CD14-positive monocyte (primary cell): ENCODE measurements at regions not wholly inside any gene's neighbourhood (a gene's known extent, or its start where the extent isn't known, plus 50 kb on each side); places are given as distances from the start of the nearest gene placed in this dataset.

Experiments
- DNase-seq, 3 donors: peaks; one replicate each; pipeline ENCODE4 v3.0.0-alpha.2; 2011 to 2022
- H2AFZ ChIP-seq: 2 replicates; pipeline ENCODE4 v1.6.0; 2012; ENCODE audit warnings: mild to moderate bottlenecking, low read depth, low read length, inconsistent platforms; ENCODE audit not compliant: insufficient read depth, poor library complexity, severe bottlenecking
- H3K27ac ChIP-seq, 2 donors: 1 replicate in 1 of 2; 2 replicates in 1 of 2; pipeline ENCODE4 v1.5.1; 2012 to 2013; ENCODE audit warnings: low read length in 2 of 2, control low read depth in 1 of 2, inconsistent platforms in 1 of 2, low read depth in 1 of 2, mild to moderate bottlenecking in 1 of 2
- H3K27me3 ChIP-seq, 2 donors: one replicate each; pipeline versions ENCODE4 v1.6.0 to v1.6.1; 2011 to 2013; ENCODE audit warnings: low read length in 2 of 2; ENCODE audit not compliant: control insufficient read depth in 2 of 2, insufficient read depth in 2 of 2
- H3K36me3 ChIP-seq, 2 donors: replicated peaks in 1 of 2; 1 replicate in 1 of 2; 2 replicates in 1 of 2; pipeline versions ENCODE4 v1.5.1 to v1.6.1; 2012 to 2013; ENCODE audit warnings: low read length in 2 of 2, control low read depth in 1 of 2, inconsistent platforms in 1 of 2, mild to moderate bottlenecking in 1 of 2; ENCODE audit not compliant: insufficient read depth in 2 of 2, control insufficient read depth in 1 of 2
- H3K4me1 ChIP-seq, 2 donors: 1 replicate in 1 of 2; 2 replicates in 1 of 2; pipeline versions ENCODE4 v1.5.1 to v1.6.1; 2012 to 2013; ENCODE audit warnings: low read length in 2 of 2, control low read depth in 1 of 2, inconsistent platforms in 1 of 2, mild to moderate bottlenecking in 1 of 2, moderate library complexity in 1 of 2; ENCODE audit not compliant: insufficient read depth in 2 of 2, control insufficient read depth in 1 of 2
- H3K4me2 ChIP-seq: replicated peaks from 2 replicates; pipeline ENCODE3; 2012; ENCODE audit warnings: low read length, moderate library complexity, mild to moderate bottlenecking; ENCODE audit not compliant: poor library complexity, severe bottlenecking; ENCODE audit errors: extremely low read depth
- H3K4me3 ChIP-seq, 3 experiments: fragments of 200-600 bp in 1 of 3; sonication (generic) in 1 of 3; replicated peaks in 1 of 3; 1 replicate in 2 of 3; 2 replicates in 1 of 3; pipeline ENCODE4 v1.5.1; 2011 to 2013; ENCODE audit warnings: low read length in 3 of 3, mild to moderate bottlenecking in 3 of 3, control low read depth in 2 of 3, low read depth in 2 of 3, inconsistent platforms in 1 of 3, moderate library complexity in 1 of 3
- H3K79me2 ChIP-seq: 2 replicates; pipeline ENCODE4 v1.6.0; 2012; ENCODE audit warnings: mild to moderate bottlenecking, control low read depth, inconsistent platforms, low read length, moderate library complexity; ENCODE audit not compliant: insufficient read depth
- H3K9ac ChIP-seq: 2 replicates; pipeline ENCODE4 v1.6.0; 2017; ENCODE audit warnings: low read length, mild to moderate bottlenecking; ENCODE audit not compliant: insufficient read depth, poor library complexity, severe bottlenecking
- H3K9me3 ChIP-seq, 2 donors: replicated peaks in 1 of 2; 1 replicate in 1 of 2; 2 replicates in 1 of 2; pipeline versions ENCODE4 v1.5.1 to v1.6.1; 2012 to 2013; ENCODE audit warnings: low read length in 2 of 2, control low read depth in 1 of 2; ENCODE audit not compliant: control insufficient read depth in 1 of 2, insufficient read depth in 1 of 2
- H4K20me1 ChIP-seq: 2 replicates; pipeline ENCODE4 v1.6.0; 2012; ENCODE audit warnings: mild to moderate bottlenecking, low read length, control low read depth, moderate library complexity; ENCODE audit not compliant: insufficient read depth
- H3K27ac Mint-ChIP-seq, 7 donors: one replicate each; pipeline ENCODE4 v1.8.0; 2020; ENCODE audit warnings: mild to moderate bottlenecking in 7 of 7, mixed read lengths in 7 of 7, moderate library complexity in 6 of 7, inconsistent platforms in 2 of 7
- H3K27me3 Mint-ChIP-seq, 3 donors: one replicate each; pipeline ENCODE4 v1.8.0; 2021 to 2022; ENCODE audit warnings: low read depth in 3 of 3, mild to moderate bottlenecking in 3 of 3, mixed read lengths in 3 of 3, moderate library complexity in 3 of 3, inconsistent platforms in 1 of 3
- H3K36me3 Mint-ChIP-seq, 2 donors: one replicate each; pipeline ENCODE4 v1.8.0; 2020; ENCODE audit warnings: mixed read lengths in 2 of 2, inconsistent platforms in 1 of 2, mild to moderate bottlenecking in 1 of 2
- H3K4me1 Mint-ChIP-seq: one replicate; pipeline ENCODE4 v1.8.0; 2020; ENCODE audit warnings: mild to moderate bottlenecking, mixed read lengths
- H3K4me3 Mint-ChIP-seq, 2 donors: one replicate each; pipeline ENCODE4 v1.8.0; 2020; ENCODE audit warnings: mild to moderate bottlenecking in 2 of 2, mixed read lengths in 2 of 2, moderate library complexity in 1 of 2
- H3K9me3 Mint-ChIP-seq, 7 donors: one replicate each; pipeline ENCODE4 v1.8.0; 2020 to 2022; ENCODE audit warnings: mixed read lengths in 7 of 7, mild to moderate bottlenecking in 6 of 7, moderate library complexity in 6 of 7, inconsistent platforms in 2 of 7
- CTCF ChIP-seq: fragments of 200-600 bp; IDR thresholded peaks from one replicate; pipeline ENCODE4 v1.8.0; 2022; ENCODE audit warnings: antibody characterized with exemption, mild to moderate bottlenecking
- WGBS: methylation state at CpG from one replicate; pipeline ENCODE4 v1.1.5; 2013; ENCODE audit warnings: missing lambda C conversion rate; ENCODE audit not compliant: insufficient coverage; 5-methylcytosine and 5-hydroxymethylcytosine counted together
- intact Hi-C, 2 donors: fragments of 100-400 bp; cut with micrococcal nuclease; formaldehyde crosslinking; loops; one replicate each; pipeline versions ENCODE4 v1.15.0 to v1.15.1; 2023

- Mint-ChIP-seq H3K27me3 (peaks cover 0 to 3% (median 1%) of the 10 kb centered on the region in 3 donors), H3K4me1 (no peaks in the 10 kb centered on the region), H3K36me3 (no peaks in the 10 kb centered on the region), H3K4me3 (no peak overlapping the region), H3K9me3 (peaks cover 0 to 13% (median 5%) of the 10 kb centered on the region in 7 donors), H3K27ac (no peak overlapping the region)
- peaks cover 0 to 8% of the 10 kb centered on the region in 2 donors for H3K9me3 ChIP-seq
- intact Hi-C loops, result no loop called here
- no peaks in the 10 kb centered on the region for H3K27me3 ChIP-seq
- no peak overlapping the region for H3K9ac ChIP-seq
- no peak overlapping the region for H3K27ac ChIP-seq
- DNase-seq, result no peak
- no peaks in the 10 kb centered on the region for H3K4me1 ChIP-seq
- no peak overlapping the region for H3K4me3 ChIP-seq
- H4K20me1 ChIP-seq, result no peaks in the 10 kb centered on the region
- 87% methylated on average over 9 of the region's 13 CpGs for WGBS
- no peaks in the 10 kb centered on the region for H3K79me2 ChIP-seq
- H3K4me2 ChIP-seq, result no peak overlapping the region
- TF ChIP-seq CTCF, result no peak
- H2AFZ ChIP-seq, result no peak overlapping the region
- H3K36me3 ChIP-seq, result no peaks in the 10 kb centered on the region
These were observed 722.9 kb upstream of the EEF2KMT start for GRCh38 chr16:5820472-5820871.

- no peak overlapping the region for H3K4me3 Mint-ChIP-seq
- intact Hi-C loops, result no loop called here
- peaks cover 0 to 5% of the 10 kb centered on the region in 2 donors for H3K9me3 ChIP-seq
These were observed 718.1 kb upstream of the EEF2KMT start for GRCh38 chr16:5815570-5816237.

More at GRCh38 chr16:5815570-5816237, 718.1 kb upstream of the EEF2KMT start:
- Histone ChIP-seq H3K36me3 (no peaks in the 10 kb centered on the region), H3K4me2 (no peak overlapping the region), H3K4me3 (no peak overlapping the region), H2AFZ (no peak overlapping the region), H3K79me2 (no peaks in the 10 kb centered on the region), H3K27ac (no peak overlapping the region), H4K20me1 (no peaks in the 10 kb centered on the region), H3K9ac (no peak overlapping the region), H3K27me3 (no peaks in the 10 kb centered on the region), H3K4me1 (no peaks in the 10 kb centered on the region)
- TF ChIP-seq CTCF, result no peak
- Mint-ChIP-seq H3K36me3 (no peaks in the 10 kb centered on the region), H3K27ac (no peak overlapping the region), H3K4me1 (no peaks in the 10 kb centered on the region), H3K9me3 (peaks cover 0 to 23% (median 6%) of the 10 kb centered on the region in 7 donors), H3K27me3 (peaks cover 0 to 3% (median 0%) of the 10 kb centered on the region in 3 donors)
- WGBS, result 57% methylated on average over 4 of the region's 6 CpGs
- no peak for DNase-seq
